Muscle layer of colon (tissue), 2 donors: ENCODE measurements at regions not wholly inside any gene's neighbourhood (a gene's known extent, or its start where the extent isn't known, plus 50 kb on each side); places are given as distances from the start of the nearest gene placed in this dataset.
"Not testable (repeated sequence)": the region's sequence is repeated elsewhere in the genome, so short reads cannot be mapped to it uniquely, and the experiment has no call there.

Source experiments
- H3K27ac ChIP-seq: one replicate; pipeline ENCODE4 v1.7.0; 2013; ENCODE audit warnings: low read depth, mild to moderate bottlenecking, low read length, moderate library complexity
- H3K27me3 ChIP-seq, 2 donors: one replicate each; pipeline ENCODE4 v1.7.0; 2013; ENCODE audit warnings: low read length in 2 of 2, mild to moderate bottlenecking in 2 of 2; ENCODE audit not compliant: insufficient read depth in 2 of 2, control insufficient read depth in 1 of 2
- H3K36me3 ChIP-seq: one replicate; pipeline ENCODE4 v1.7.0; 2013; ENCODE audit warnings: mild to moderate bottlenecking, low read length; ENCODE audit not compliant: insufficient read depth
- H3K4me1 ChIP-seq: one replicate; pipeline ENCODE4 v1.7.0; 2013; ENCODE audit warnings: mild to moderate bottlenecking, low read length; ENCODE audit not compliant: insufficient read depth
- H3K4me3 ChIP-seq, 2 donors: one replicate each; pipeline ENCODE4 v1.7.0; 2013; ENCODE audit warnings: low read length in 2 of 2, low read depth in 1 of 2, mild to moderate bottlenecking in 1 of 2, moderate library complexity in 1 of 2
- H3K9ac ChIP-seq: one replicate; pipeline ENCODE4 v1.7.0; 2013; ENCODE audit warnings: low read length
- H3K9me3 ChIP-seq: one replicate; pipeline ENCODE4 v1.7.0; 2013; ENCODE audit warnings: mild to moderate bottlenecking, low read length
- donor health status: abdominal sarcoma.
- donor health status: Adenocarcinoma of cecum.

DNA sequence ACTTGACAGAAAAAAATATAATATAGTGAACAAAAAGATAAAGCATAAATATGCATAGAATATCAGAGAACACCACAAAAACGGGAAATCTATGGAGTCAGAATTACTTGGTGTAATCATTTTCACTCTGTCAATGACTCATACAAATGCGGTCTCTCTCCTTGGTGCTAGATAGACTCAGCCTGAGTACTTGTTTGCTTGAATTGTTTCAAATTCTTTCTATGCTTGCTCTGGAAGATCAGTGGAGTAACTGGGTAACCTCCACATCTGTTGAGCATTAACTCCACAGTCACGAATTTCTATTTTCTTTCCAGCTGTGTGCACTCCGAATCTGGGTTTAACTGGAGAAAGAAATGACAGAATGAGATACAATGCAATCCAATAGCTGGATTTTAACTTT is 760.4 kb downstream of the ZPLD1 start:
- H3K36me3 ChIP-seq, result no peaks in the 10 kb centered on the region
- no peaks in the 10 kb centered on the region for H3K9me3 ChIP-seq
- H3K4me3 ChIP-seq, result no peak overlapping the region
- H3K9ac ChIP-seq, result no peak overlapping the region
- no peak overlapping the region for H3K27ac ChIP-seq
- H3K4me1 ChIP-seq, result peaks cover 5% of the 10 kb centered on the region
- no peaks in the 10 kb centered on the region for H3K27me3 ChIP-seq

DNA sequence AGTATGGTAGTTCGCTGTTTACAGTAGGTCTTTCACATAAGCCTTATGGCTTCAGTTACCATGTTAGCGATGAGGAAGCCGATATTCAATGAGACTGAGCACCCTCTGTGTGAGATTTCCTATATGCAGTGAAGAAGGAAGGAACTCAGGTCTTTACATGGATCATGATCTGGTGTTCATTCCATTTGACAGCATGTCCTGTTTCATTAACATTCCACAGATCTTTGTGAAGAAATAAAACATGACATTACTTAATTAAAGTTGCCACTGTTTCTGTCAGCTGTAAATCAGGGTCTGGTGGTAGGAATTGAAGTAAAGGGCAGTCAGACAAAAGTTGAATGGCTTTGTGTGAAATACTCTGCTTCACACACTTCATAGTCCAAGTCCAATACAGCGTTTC is 768.6 kb downstream of the ZPLD1 start:
- no peak overlapping the region for H3K27ac ChIP-seq
- no peaks in the 10 kb centered on the region for H3K27me3 ChIP-seq
- H3K4me3 ChIP-seq, result no peak overlapping the region
- no peaks in the 10 kb centered on the region for H3K36me3 ChIP-seq
- no peaks in the 10 kb centered on the region for H3K9me3 ChIP-seq
- no peak overlapping the region for H3K9ac ChIP-seq
- peaks cover 11% of the 10 kb centered on the region for H3K4me1 ChIP-seq

DNA sequence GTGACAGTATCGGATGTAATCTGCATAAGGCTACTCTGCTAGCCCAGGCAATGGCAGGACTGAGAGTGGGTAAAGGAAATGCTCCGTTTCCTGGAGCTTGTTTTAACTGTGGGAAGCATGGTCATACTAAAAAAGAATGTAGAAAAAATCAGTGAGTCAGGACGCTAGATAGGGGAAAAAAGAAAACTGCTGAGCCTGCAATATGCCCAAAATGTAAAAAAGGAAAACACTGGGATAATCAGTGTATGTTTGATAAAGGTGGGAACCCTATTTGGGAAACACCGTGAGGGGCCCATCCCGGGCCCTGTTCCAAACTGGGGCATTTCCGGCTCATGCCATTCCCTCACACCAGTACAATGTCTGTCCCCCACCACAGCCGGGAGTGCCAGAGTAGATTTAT is 775.8 kb downstream of the ZPLD1 start:
- Histone ChIP-seq H3K4me3 (no peak overlapping the region), H3K9me3 (no peaks in the 10 kb centered on the region), H3K27me3 (no peaks in the 10 kb centered on the region), H3K9ac (no peak overlapping the region), H3K27ac (no peak overlapping the region), H3K36me3 (no peaks in the 10 kb centered on the region), H3K4me1 (no peaks in the 10 kb centered on the region)

DNA sequence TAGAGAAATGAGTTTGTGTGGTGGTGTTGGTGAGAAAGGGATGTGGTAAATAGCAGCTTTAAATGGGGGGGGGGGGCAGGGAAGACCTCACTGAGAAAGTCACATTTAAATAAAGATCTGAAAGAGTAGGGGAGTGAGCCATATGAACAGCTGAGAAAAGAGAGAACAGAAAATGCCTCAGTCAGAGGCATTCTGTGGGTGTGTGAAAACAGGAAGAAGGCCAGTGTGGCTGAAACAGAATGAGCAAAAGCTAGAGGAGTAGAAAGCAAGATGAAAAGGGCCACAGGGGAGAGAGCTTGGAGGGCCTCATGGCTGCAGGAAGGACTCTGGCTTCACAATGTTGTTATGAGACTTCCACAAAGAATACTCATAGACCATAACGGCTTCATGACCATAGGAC is 783.3 kb downstream of the ZPLD1 start:
- Histone ChIP-seq H3K9ac (no peak overlapping the region), H3K4me1 (no peaks in the 10 kb centered on the region), H3K27ac (no peak overlapping the region), H3K9me3 (no peaks in the 10 kb centered on the region), H3K27me3 (no peaks in the 10 kb centered on the region), H3K36me3 (no peaks in the 10 kb centered on the region), H3K4me3 (no peak overlapping the region)

DNA sequence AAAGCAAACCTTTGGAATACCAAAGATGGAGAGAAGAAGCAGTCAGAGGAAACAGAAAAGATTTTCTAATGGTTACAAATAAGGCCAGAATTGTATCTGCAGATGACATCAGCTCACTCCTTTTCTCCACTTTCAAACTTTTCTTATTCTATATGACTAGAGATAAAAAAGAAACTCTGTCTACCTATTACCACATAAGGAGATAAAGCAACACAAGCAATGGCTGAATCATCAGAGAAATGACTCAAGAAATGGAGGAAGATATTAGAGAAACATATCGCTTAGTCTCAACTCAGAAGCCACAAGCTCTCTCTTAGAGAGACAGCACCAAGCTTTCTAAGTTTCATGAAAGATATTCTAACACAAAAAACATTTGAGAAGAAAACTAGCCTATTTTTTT is 784.0 kb downstream of the ZPLD1 start:
- Histone ChIP-seq H3K9me3 (no peaks in the 10 kb centered on the region), H3K27me3 (no peaks in the 10 kb centered on the region)

DNA sequence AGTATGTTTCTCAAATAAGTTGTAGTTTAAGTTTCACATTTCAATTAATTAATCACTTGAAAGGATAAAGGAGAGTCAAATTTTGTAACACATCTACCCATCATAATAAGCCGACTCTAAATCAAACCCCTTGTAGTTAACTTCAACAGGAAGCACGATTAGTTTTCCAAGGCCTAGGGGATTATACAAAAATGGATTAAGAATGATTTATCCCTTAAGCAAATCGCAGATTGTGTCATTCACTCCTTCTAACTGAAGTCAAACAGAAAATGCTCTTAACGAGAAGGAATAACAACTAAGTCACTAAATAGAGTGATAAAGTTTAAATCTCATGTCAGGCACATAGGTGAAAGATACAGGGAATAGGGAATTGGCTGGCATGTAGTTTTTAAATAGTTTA is 792.8 kb downstream of the ZPLD1 start:
- Histone ChIP-seq H3K9ac (no peak overlapping the region), H3K27ac (no peak overlapping the region), H3K9me3 (no peaks in the 10 kb centered on the region), H3K4me3 (no peak overlapping the region), H3K4me1 (no peaks in the 10 kb centered on the region), H3K36me3 (no peaks in the 10 kb centered on the region), H3K27me3 (no peaks in the 10 kb centered on the region)

More for the DNA sequence above, 784.0 kb downstream of the ZPLD1 start:
- no peaks in the 10 kb centered on the region for H3K36me3 ChIP-seq
- H3K9ac ChIP-seq, result no peak overlapping the region
- H3K27ac ChIP-seq, result no peak overlapping the region
- H3K4me3 ChIP-seq, result no peak overlapping the region
- H3K4me1 ChIP-seq, result no peaks in the 10 kb centered on the region

DNA sequence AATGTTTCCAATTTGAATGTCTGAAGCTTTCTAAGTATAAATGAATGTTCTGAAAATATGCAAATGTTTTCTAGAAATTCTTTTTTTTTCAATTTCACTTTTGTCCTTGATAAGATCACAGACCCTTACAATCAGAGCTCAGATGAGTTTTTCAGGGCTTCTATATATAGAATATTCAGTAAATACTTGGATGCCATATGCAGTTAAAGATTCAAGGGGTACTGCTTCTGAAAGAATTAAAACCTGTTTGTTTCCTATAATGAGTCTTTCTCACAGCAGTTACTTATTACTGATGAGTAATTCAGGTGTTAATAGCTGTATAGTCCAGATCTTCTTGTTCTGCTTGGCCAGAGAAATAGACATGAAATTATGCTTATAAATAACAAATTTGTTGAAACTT is 812.6 kb downstream of the ZPLD1 start:
- H3K27ac ChIP-seq, result no peak overlapping the region
- no peak overlapping the region for H3K9ac ChIP-seq
- no peak overlapping the region for H3K4me3 ChIP-seq
- H3K9me3 ChIP-seq, result no peaks in the 10 kb centered on the region
- H3K27me3 ChIP-seq, result no peaks in the 10 kb centered on the region
- H3K4me1 ChIP-seq, result no peaks in the 10 kb centered on the region
- H3K36me3 ChIP-seq, result no peaks in the 10 kb centered on the region

DNA sequence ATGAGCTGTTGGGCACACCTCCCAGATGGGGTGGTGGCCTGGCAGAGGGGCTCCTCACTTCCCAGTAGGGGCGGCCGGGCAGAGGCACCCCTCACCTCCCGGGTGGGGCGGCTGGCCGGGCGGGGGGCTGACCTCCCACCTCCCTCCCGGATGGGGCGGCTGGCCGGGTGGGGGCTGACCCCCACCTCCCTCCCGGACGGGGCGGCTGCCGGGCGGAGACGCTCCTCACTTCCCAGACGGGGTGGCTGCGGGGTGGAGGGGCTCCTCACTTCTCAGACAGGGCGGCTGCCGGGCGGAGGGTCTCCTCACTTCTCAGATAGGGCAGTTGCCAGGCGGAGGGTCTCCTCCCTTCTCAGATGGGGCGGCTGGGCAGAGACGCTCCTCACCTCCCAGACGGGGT is 820.0 kb downstream of the ZPLD1 start:
- H3K9me3 ChIP-seq, H3K27ac ChIP-seq, H3K4me3 ChIP-seq, H3K9ac ChIP-seq, H3K4me1 ChIP-seq, H3K36me3 ChIP-seq, H3K27me3 ChIP-seq: not testable (repeated sequence)

DNA sequence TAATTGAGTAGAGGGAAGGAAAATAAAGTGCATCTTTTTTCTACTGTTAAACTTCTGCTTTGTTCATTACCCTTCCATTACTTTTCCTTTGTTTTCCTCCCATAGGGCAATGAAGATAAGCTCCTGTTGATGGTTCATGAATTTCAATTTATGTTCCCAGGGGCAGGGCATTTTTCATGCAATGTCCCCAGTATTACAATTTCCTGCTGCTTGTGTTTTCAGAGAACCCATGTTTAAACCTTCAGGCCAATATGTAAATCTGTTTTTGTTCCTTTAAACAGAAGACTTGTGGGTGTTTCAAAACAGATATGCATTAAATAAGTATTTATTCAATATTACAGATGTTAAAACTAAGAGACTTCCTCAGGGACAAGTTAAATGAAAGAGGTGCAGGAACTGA is 834.5 kb downstream of the ZPLD1 start:
- H3K36me3 ChIP-seq, result no peaks in the 10 kb centered on the region
- no peak overlapping the region for H3K27ac ChIP-seq
- H3K9me3 ChIP-seq, result no peaks in the 10 kb centered on the region
- no peak overlapping the region for H3K4me3 ChIP-seq
- no peak overlapping the region for H3K9ac ChIP-seq
- H3K27me3 ChIP-seq, result no peaks in the 10 kb centered on the region
- no peaks in the 10 kb centered on the region for H3K4me1 ChIP-seq

DNA sequence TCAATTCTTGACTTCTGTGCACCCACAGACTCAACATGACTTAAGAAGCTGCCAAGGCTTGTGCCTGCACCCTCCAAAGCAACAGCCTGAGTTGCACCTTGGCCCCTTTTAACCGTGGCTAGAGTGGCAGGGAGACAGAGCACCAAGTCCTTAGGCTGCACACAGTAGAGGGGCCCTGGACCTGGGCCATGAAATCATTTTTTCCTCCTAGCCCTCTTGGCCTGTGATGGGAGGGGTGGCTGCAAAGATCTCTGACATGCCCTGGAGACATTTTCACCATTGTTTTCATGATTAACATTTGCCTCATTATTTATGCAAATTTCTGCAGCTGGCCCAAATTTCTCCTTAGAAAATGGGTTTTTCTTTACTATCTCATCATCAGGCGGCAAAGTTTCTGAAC is 836.8 kb downstream of the ZPLD1 start:
- Histone ChIP-seq H3K27me3 (no peaks in the 10 kb centered on the region), H3K9me3 (no peaks in the 10 kb centered on the region), H3K36me3 (no peaks in the 10 kb centered on the region), H3K4me3 (no peak overlapping the region), H3K4me1 (no peaks in the 10 kb centered on the region), H3K27ac (no peak overlapping the region), H3K9ac (no peak overlapping the region)

DNA sequence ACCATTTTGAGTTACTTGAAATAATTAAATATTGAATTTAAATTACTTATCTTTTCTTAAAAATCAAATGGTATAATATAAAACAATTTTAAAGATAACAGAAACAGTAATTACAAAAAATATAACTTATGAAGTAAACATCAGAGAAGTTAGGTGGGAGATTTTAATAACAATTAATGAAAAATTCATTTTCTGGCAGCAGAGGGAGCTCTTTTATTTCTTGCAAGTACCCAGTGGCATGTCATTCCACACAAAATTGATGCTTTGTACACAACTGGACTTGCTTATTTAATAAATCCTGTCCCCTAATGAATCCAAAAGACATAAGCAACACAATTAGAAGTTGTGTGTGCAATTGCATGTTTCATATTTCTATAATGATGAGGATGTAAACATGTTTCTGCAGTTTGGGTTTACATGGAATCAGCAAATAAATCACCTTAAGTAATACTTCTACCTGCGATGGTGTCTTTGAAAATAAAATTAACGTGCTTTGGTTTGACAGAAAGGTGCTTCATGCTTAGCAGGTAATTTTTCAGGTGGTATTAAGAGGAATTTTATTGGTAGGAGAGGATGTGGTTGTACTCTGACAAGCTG is 861.3 kb downstream of the ZPLD1 start:
- Histone ChIP-seq H3K4me1 (peaks cover 5% of the 10 kb centered on the region), H3K4me3 (no peak overlapping the region), H3K36me3 (no peaks in the 10 kb centered on the region), H3K9me3 (no peaks in the 10 kb centered on the region), H3K27ac (no peak overlapping the region), H3K27me3 (no peaks in the 10 kb centered on the region), H3K9ac (no peak overlapping the region)

DNA sequence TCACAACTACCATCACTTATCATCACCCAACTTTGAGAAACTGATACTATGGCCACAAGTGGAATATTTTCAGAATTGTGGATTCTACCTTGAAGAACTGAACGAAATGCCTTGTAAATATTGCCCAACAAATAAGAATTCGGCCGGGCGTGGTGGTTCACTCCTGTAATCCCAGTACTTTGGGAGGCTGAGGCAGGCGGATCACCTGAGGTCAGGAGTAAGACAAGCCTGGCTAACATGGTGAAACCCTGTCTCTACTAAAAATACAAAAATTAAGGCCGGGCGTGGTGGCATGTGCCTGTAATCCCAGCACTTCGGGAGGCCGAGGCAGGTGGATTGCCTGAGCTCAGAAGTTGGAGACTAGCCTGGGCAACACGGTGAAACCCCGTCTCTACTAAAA is 862.7 kb downstream of the ZPLD1 start:
- not testable (repeated sequence) for H3K9ac ChIP-seq, H3K27ac ChIP-seq, H3K9me3 ChIP-seq, H3K27me3 ChIP-seq, H3K4me3 ChIP-seq, H3K36me3 ChIP-seq, H3K4me1 ChIP-seq
